GM12878 (cell line): ENCODE measurements at regions not wholly inside any gene's neighbourhood (a gene's known extent, or its start where the extent isn't known, plus 50 kb on each side); places are given as distances from the start of the nearest gene placed in this dataset.

Experiments used
- ATAC-seq: fragments of 200-7000 bp; cut with Tn5 transposase; 3 replicates; pipeline ENCODE4 v1.9.1; 2020; ENCODE audit warnings: mild to moderate bottlenecking, moderate library complexity
- BruUV-seq: library from RNA; stranded (reverse); fragments of 400-500 nt; replicated peaks from 2 replicates; lab custom pipeline; 2021; lab: Mats Ljungman, UMichigan
- CTCF ChIA-PET: fragments of 300-600 bp; sonication (Branson Sonifier 250); formaldehyde crosslinking; extraction: SDS; loops from one replicate; lab custom pipeline; 2021; ENCODE audit warnings: inconsistent platforms; lab: Yijun Ruan, JAX
- POLR2A ChIA-PET: fragments of 350-600 bp; formaldehyde crosslinking; extraction: SDS; loops from one replicate; lab custom pipeline; 2021; ENCODE audit warnings: inconsistent platforms; lab: Charles Lee
- RAD21 ChIA-PET: fragments of 300-600 bp; sonication (Branson Sonifier 250); formaldehyde crosslinking; loops from one replicate; lab custom pipeline; 2023; ENCODE audit warnings: antibody characterized with exemption; ENCODE audit not compliant: unreplicated experiment; lab: Charles Lee
- SMC1A ChIA-PET: fragments of 300-600 bp; sonication (Branson Sonifier 250); formaldehyde crosslinking; loops from one replicate; lab custom pipeline; 2023; ENCODE audit not compliant: unreplicated experiment, uncharacterized antibody; lab: Charles Lee
- DNase-seq: peaks from one replicate; pipeline ENCODE4 v3.0.0-alpha.2; 2011; ENCODE audit warnings: low read depth, low spot score
- FAIRE-seq: peaks from 3 replicates; lab custom pipeline; 2011; peaks lifted over from hg19 to GRCh38; lab: Jason Lieb, UNC
- H2AFZ ChIP-seq: 2 replicates; pipeline ENCODE4 v1.6.0; 2011; ENCODE audit warnings: low read depth, low read length, control low read depth; ENCODE audit not compliant: control insufficient read depth
- H3K27ac ChIP-seq: 2 replicates; pipeline ENCODE4 v1.5.1; 2011; ENCODE audit warnings: control low read depth; ENCODE audit not compliant: control insufficient read depth, insufficient read depth
- H3K27me3 ChIP-seq, 2 experiments: replicated peaks in 1 of 2; 2 replicates each; pipeline versions ENCODE4 v1.6.0 to v1.6.1; 2011; ENCODE audit warnings: low read length in 1 of 2; ENCODE audit not compliant: control insufficient read depth in 2 of 2, insufficient read depth in 2 of 2
- H3K36me3 ChIP-seq, 2 experiments: 2 replicates each; pipeline ENCODE4 v1.5.1; 2011; ENCODE audit warnings: low read length in 1 of 2; ENCODE audit not compliant: control insufficient read depth in 2 of 2, insufficient read depth in 2 of 2
- H3K4me1 ChIP-seq: 2 replicates; pipeline ENCODE4 v1.6.1; 2011; ENCODE audit warnings: mild to moderate bottlenecking, low read length, moderate library complexity, mixed read lengths; ENCODE audit not compliant: control insufficient read depth, insufficient read depth
- H3K4me2 ChIP-seq: 2 replicates; pipeline ENCODE4 v1.6.0; 2011; ENCODE audit warnings: control low read depth; ENCODE audit not compliant: control insufficient read depth, insufficient read depth
- H3K4me3 ChIP-seq: fragments of 200-600 bp; sonication (generic); 2 replicates; pipeline ENCODE4 v1.5.1; 2016
- H3K79me2 ChIP-seq: 2 replicates; pipeline ENCODE4 v1.6.0; 2011; ENCODE audit warnings: low read length; ENCODE audit not compliant: control insufficient read depth, insufficient read depth
- H3K9ac ChIP-seq: 2 replicates; pipeline ENCODE4 v1.8.0; 2011; ENCODE audit warnings: low read length, control low read depth, mixed read lengths; ENCODE audit not compliant: control insufficient read depth, insufficient read depth
- H3K9me3 ChIP-seq: replicated peaks from 3 replicates; pipeline ENCODE4 v1.5.1; 2011; ENCODE audit warnings: mild to moderate bottlenecking, low read length; ENCODE audit not compliant: control insufficient read depth, insufficient read depth
- H4K20me1 ChIP-seq: 2 replicates; pipeline ENCODE4 v1.6.0; 2011; ENCODE audit not compliant: control insufficient read depth, insufficient read depth
- POU2F2 ChIP-seq: IDR thresholded peaks from 3 replicates; pipeline ENCODE4 v1.6.1; 2011; ENCODE audit warnings: low read depth, mild to moderate bottlenecking, low read length, borderline replicate concordance
- RAD21 ChIP-seq: IDR thresholded peaks from 2 replicates; pipeline ENCODE4 v1.6.1; 2011; ENCODE audit warnings: mild to moderate bottlenecking, low read depth, low read length, moderate library complexity; ENCODE audit not compliant: insufficient read depth
- SPI1 ChIP-seq: IDR thresholded peaks from 2 replicates; pipeline ENCODE4 v1.6.1; 2011; ENCODE audit warnings: low read depth, mild to moderate bottlenecking, low read length, moderate library complexity, borderline replicate concordance; ENCODE audit not compliant: insufficient read depth
- ZNF24 ChIP-seq: fragments of 450-650 bp; IDR thresholded peaks from 2 replicates; pipeline ENCODE4 v1.6.1; 2017; ENCODE audit warnings: antibody characterized with exemption, mild to moderate bottlenecking
- WGBS: methylation state at CpG from one replicate; pipeline ENCODE4 v1.1.6; 2016; ENCODE audit warnings: low lambda C conversion rate; ENCODE audit not compliant: insufficient replicate concordance, insufficient coverage; ENCODE audit errors: missing lambda C conversion rate; 5-methylcytosine and 5-hydroxymethylcytosine counted together
- in situ Hi-C: fragments of 300-500 bp; cut with MboI; formaldehyde crosslinking; loops from 9 replicates; pipeline ENCODE4 v1.14.3; 2018; ENCODE audit warnings: mixed read lengths
- intact Hi-C: fragments of 100-400 bp; cut with micrococcal nuclease; formaldehyde crosslinking; loops from one replicate; pipeline ENCODE4 v1.14.2; 2022; ENCODE audit not compliant: unreplicated experiment
- TF ChIP-seq, protein P1 (sequence below): fragments of 150-350 bp; IDR thresholded peaks from 2 replicates; pipeline ENCODE4 v1.6.1; 2014; ENCODE audit warnings: mild to moderate bottlenecking, low read depth, low read length

DNA sequence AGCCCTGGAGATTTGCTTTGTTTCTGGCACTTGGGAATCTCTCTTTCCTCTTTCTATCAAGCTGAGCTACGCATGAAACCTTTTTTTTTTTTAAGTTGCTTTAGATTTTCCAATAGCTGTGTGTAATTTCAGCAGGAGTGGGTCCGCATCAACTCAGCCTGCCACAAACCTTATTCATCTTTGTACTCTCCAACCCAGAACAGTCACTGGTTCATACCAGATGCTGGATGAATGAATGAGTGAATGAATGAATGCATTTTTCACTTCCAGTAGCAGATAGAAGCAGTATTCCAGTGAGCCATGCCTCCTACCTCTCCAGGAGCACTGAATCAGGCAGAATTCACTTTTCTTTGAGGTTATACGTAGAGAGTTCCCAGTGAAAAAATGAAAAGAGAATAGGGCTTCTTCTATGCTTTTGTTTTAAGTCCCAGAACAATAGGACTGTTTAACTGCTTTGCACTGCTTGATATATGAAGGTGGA is 221.1 kb downstream of the TM9SF2 start:
- no peak for FAIRE-seq
- Histone ChIP-seq H3K27ac (no peak overlapping the region), H3K27me3 (no peaks in the 10 kb centered on the region), H3K79me2 (no peaks in the 10 kb centered on the region), H3K4me2 (no peak overlapping the region), H2AFZ (no peak overlapping the region), H3K36me3 (no peaks in the 10 kb centered on the region), H3K9ac (no peak overlapping the region), H4K20me1 (no peaks in the 10 kb centered on the region), H3K4me3 (no peak overlapping the region), H3K4me1 (peaks cover 6% of the 10 kb centered on the region; the same call in 1 of the 2 replicates), H3K9me3 (no peaks in the 10 kb centered on the region)
- in situ Hi-C loops = no loop called here
- intact Hi-C loops = no loop called here
- DNase-seq = no peak
- WGBS = 84% methylated on average over 3 of the region's 3 CpGs
- ChIA-PET RAD21 (no interaction called here), POLR2A (no interaction called here), SMC1A (no interaction called here), CTCF (no interaction called here)
- TF ChIP-seq, protein P1, sequence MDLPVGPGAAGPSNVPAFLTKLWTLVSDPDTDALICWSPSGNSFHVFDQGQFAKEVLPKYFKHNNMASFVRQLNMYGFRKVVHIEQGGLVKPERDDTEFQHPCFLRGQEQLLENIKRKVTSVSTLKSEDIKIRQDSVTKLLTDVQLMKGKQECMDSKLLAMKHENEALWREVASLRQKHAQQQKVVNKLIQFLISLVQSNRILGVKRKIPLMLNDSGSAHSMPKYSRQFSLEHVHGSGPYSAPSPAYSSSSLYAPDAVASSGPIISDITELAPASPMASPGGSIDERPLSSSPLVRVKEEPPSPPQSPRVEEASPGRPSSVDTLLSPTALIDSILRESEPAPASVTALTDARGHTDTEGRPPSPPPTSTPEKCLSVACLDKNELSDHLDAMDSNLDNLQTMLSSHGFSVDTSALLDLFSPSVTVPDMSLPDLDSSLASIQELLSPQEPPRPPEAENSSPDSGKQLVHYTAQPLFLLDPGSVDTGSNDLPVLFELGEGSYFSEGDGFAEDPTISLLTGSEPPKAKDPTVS = no peak
- TF ChIP-seq ZNF24 (peak; percentile 85), RAD21 (no peak)
- ATAC-seq = no peak
- no TSS peak for BruUV-seq

DNA sequence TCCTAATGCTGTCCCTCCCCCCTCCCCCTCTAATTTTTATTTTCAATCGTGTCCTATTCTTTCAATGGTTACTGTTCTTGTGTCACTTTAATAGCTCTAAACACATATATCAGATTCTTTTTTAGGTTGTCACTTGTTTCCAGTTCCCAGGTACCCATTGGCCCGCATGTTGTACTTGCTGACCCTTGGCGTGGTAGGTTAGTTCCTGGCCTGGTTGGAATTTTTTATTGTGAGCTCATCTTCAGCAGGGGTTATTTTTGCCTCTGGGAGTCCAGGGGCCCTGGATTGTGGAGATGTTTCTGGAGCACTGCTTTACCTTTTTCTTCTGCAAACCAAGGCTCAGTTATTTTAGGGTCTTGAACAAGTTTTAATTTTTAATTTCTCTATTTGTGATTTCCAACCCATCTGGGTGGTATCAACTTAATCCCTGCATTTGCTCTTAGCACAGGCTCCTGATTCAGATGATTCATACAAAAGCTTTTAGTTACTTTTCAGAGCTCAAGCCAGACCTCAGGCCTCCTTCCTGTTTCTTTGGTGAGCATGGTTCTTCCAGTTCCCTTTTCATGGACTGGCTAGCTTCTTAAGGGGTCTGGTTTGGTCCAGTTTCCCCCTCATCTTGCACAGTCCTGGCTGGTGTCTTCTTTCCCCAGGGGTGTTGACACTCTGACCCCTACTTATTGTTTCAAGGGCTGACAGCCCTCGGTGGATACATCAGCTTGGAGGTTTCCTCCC is 220.5 kb downstream of the TM9SF2 start:
- no peak overlapping the region for H3K4me3 ChIP-seq
- no peak overlapping the region for H3K9ac ChIP-seq
- CTCF ChIA-PET = no interaction called here

More for the DNA sequence above, 220.5 kb downstream of the TM9SF2 start:
- Histone ChIP-seq H3K79me2 (no peaks in the 10 kb centered on the region), H3K36me3 (no peaks in the 10 kb centered on the region), H2AFZ (no peak overlapping the region), H3K9me3 (no peaks in the 10 kb centered on the region), H3K4me1 (peaks cover 6% of the 10 kb centered on the region; the same call in 1 of the 2 replicates), H3K27me3 (no peaks in the 10 kb centered on the region), H3K4me2 (no peak overlapping the region), H3K27ac (no peak overlapping the region), H4K20me1 (no peaks in the 10 kb centered on the region)
- ATAC-seq (no peak; the same call in 1 of the 3 replicates), FAIRE-seq (no peak), DNase-seq (no peak)
- RAD21 ChIA-PET = no interaction called here
- TF ChIP-seq POU2F2 (no peak), SPI1 (peak; percentile 82; the same call in 1 of the 2 replicates)
- 93% methylated on average over 4 of the region's 4 CpGs for WGBS
- intact Hi-C loops (no loop called here), in situ Hi-C loops (no loop called here)
- SMC1A ChIA-PET = no interaction called here
- no TSS peak for BruUV-seq
- POLR2A ChIA-PET = no interaction called here
